Kidney (tissue), 13 donors: ENCODE measurements at regions not wholly inside any gene's neighbourhood (a gene's known extent, or its start where the extent isn't known, plus 50 kb on each side); places are given as distances from the start of the nearest gene placed in this dataset.

Experiments used
- DNase-seq, 5 donors: peaks; one replicate each; pipeline ENCODE4 v3.0.0-alpha.2; 2013 to 2020
- FAIRE-seq: peaks from 2 replicates; lab custom pipeline; 2012; peaks lifted over from hg19 to GRCh38; lab: Jason Lieb, UNC
- H3K27ac ChIP-seq, 2 donors: one replicate each; pipeline ENCODE4 v1.7.0; 2013; ENCODE audit warnings: low read depth in 2 of 2, low read length in 2 of 2, inconsistent platforms in 1 of 2
- H3K27me3 ChIP-seq: one replicate; pipeline ENCODE4 v1.7.1; 2013; ENCODE audit warnings: low read length, inconsistent platforms; ENCODE audit not compliant: control insufficient read depth, insufficient read depth
- H3K36me3 ChIP-seq, 3 donors: one replicate each; pipeline versions ENCODE4 v1.7.0 to v1.7.1; 2013; ENCODE audit warnings: low read length in 3 of 3, control low read depth in 1 of 3, inconsistent platforms in 1 of 3; ENCODE audit not compliant: insufficient read depth in 3 of 3, control insufficient read depth in 2 of 3
- H3K4me1 ChIP-seq, 3 donors: one replicate each; pipeline versions ENCODE4 v1.7.0 to v1.7.1; 2013; ENCODE audit warnings: low read length in 3 of 3, inconsistent platforms in 1 of 3, low read depth in 1 of 3; ENCODE audit not compliant: control insufficient read depth in 2 of 3, insufficient read depth in 2 of 3
- H3K4me3 ChIP-seq, 3 donors: one replicate each; pipeline versions ENCODE4 v1.7.0 to v1.8.1; 2013; ENCODE audit warnings: low read length in 3 of 3, control low read depth in 1 of 3, inconsistent platforms in 1 of 3
- H3K9ac ChIP-seq, 3 donors: one replicate each; pipeline versions ENCODE4 v1.7.0 to v1.7.1; 2013; ENCODE audit warnings: low read length in 3 of 3, control low read depth in 1 of 3, inconsistent platforms in 1 of 3
- H3K9me3 ChIP-seq, 3 donors: one replicate each; pipeline versions ENCODE4 v1.7.0 to v1.7.1; 2013; ENCODE audit warnings: low read length in 3 of 3, control low read depth in 1 of 3, inconsistent platforms in 1 of 3; ENCODE audit not compliant: control insufficient read depth in 2 of 3, insufficient read depth in 1 of 3
- CTCF ChIP-seq: IDR thresholded peaks from 3 replicates; pipeline ENCODE4 v1.5.1; 2012; ENCODE audit warnings: mild to moderate bottlenecking, moderate library complexity, borderline replicate concordance; ENCODE audit not compliant: insufficient read depth; ENCODE audit errors: extremely low read depth
- intact Hi-C: fragments of 100-400 bp; cut with DNase I; formaldehyde crosslinking; loops from one replicate; pipeline ENCODE4 v1.11.1; 2022
- donor health status: control.
- donor health status: control.
- donor health status: control.
- donor health status: control.
- donor health status: control.
- donor health status: DM: yes; HTN: yes; CAD: no.
- donor health status: Normal renal cell carcinoma (clear cell type).

GRCh38 chr11:20238712-20239111, 78.4 kb upstream of the DBX1 start:
- H3K4me3 ChIP-seq, result no peak overlapping the region
- H3K9ac ChIP-seq, result no peak overlapping the region
- DNase-seq, result peak in 1 of 5 donors; percentile 56
- no peaks in the 10 kb centered on the region for H3K36me3 ChIP-seq
- peaks cover 0 to 3% (median 0%) of the 10 kb centered on the region in 3 donors for H3K9me3 ChIP-seq
- no peak for TF ChIP-seq CTCF
- FAIRE-seq, result no peak
- peaks cover 0 to 3% (median 0%) of the 10 kb centered on the region in 3 donors for H3K4me1 ChIP-seq
- intact Hi-C loops, result no loop called here
- no peaks in the 10 kb centered on the region for H3K27me3 ChIP-seq
- H3K27ac ChIP-seq, result no peak overlapping the region

GRCh38 chr11:20235164-20235563, 74.9 kb upstream of the DBX1 start:
- Histone ChIP-seq H3K27ac (no peak overlapping the region), H3K4me3 (no peak overlapping the region), H3K9me3 (no peaks in the 10 kb centered on the region), H3K36me3 (no peaks in the 10 kb centered on the region), H3K27me3 (no peaks in the 10 kb centered on the region), H3K9ac (no peak overlapping the region), H3K4me1 (peaks cover 0 to 3% (median 0%) of the 10 kb centered on the region in 3 donors)
- FAIRE-seq, result no peak
- no peak for DNase-seq
- no peak for TF ChIP-seq CTCF
- intact Hi-C loops, result no loop called here

DNA sequence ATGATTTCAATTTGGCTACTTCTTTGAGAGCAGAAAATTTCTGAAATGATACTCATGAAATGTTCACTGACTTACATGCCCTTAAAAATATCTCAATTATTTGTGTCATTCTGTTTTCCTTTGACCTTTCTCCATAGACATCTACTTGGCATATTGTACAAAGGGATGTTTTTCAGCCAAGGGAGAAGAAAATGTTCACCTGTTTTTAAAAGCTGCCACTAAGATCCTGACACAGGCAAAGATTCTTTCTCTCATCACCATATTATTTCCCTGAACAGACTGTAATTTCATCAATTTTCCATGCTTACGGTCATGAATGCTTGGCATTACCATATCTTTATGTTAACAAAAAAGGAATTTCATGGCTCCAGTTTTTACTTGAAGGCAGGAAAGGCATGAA, 67.4 kb upstream of the DBX1 start:
- no peak for DNase-seq
- no peak overlapping the region for H3K9ac ChIP-seq
- TF ChIP-seq CTCF, result no peak
- no peak for FAIRE-seq
- H3K27me3 ChIP-seq, result peaks cover 2% of the 10 kb centered on the region
- H3K9me3 ChIP-seq, result no peaks in the 10 kb centered on the region
- no peaks in the 10 kb centered on the region for H3K36me3 ChIP-seq
- intact Hi-C loops, result no loop called here
- no peaks in the 10 kb centered on the region for H3K4me1 ChIP-seq
- H3K4me3 ChIP-seq, result no peak overlapping the region
- no peak overlapping the region for H3K27ac ChIP-seq

- no peak for TF ChIP-seq CTCF
- no peak overlapping the region for H3K27ac ChIP-seq
- no peak overlapping the region for H3K9ac ChIP-seq
- H3K27me3 ChIP-seq, result peaks cover 2% of the 10 kb centered on the region
- H3K36me3 ChIP-seq, result no peaks in the 10 kb centered on the region
- intact Hi-C loops, result no loop called here
- H3K4me1 ChIP-seq, result no peaks in the 10 kb centered on the region
- DNase-seq (no peak), FAIRE-seq (no peak)
- no peak overlapping the region for H3K4me3 ChIP-seq
- H3K9me3 ChIP-seq, result no peaks in the 10 kb centered on the region
Measured at GRCh38 chr11:20226933-20227332, 66.7 kb upstream of the DBX1 start.
